DND-41 (cell line): ENCODE measurements at regions not wholly inside any gene's neighbourhood (a gene's known extent, or its start where the extent isn't known, plus 50 kb on each side); places are given as distances from the start of the nearest gene placed in this dataset.

Source experiments
- EZH2 ChIP-seq: IDR thresholded peaks from 3 replicates; pipeline ENCODE4 v1.6.1; 2012; ENCODE audit warnings: borderline replicate concordance, low read depth, mild to moderate bottlenecking, moderate library complexity, low read length, inconsistent platforms; ENCODE audit not compliant: severe bottlenecking
- TF ChIP-seq, protein P1 (sequence below): IDR thresholded peaks from 2 replicates; pipeline ENCODE4 v1.5.1; 2012; ENCODE audit warnings: borderline replicate concordance, low read length, moderate library complexity, mild to moderate bottlenecking; ENCODE audit not compliant: poor library complexity, severe bottlenecking; ENCODE audit errors: extremely low read depth

- no peak for TF ChIP-seq EZH2
- TF ChIP-seq, protein P1, sequence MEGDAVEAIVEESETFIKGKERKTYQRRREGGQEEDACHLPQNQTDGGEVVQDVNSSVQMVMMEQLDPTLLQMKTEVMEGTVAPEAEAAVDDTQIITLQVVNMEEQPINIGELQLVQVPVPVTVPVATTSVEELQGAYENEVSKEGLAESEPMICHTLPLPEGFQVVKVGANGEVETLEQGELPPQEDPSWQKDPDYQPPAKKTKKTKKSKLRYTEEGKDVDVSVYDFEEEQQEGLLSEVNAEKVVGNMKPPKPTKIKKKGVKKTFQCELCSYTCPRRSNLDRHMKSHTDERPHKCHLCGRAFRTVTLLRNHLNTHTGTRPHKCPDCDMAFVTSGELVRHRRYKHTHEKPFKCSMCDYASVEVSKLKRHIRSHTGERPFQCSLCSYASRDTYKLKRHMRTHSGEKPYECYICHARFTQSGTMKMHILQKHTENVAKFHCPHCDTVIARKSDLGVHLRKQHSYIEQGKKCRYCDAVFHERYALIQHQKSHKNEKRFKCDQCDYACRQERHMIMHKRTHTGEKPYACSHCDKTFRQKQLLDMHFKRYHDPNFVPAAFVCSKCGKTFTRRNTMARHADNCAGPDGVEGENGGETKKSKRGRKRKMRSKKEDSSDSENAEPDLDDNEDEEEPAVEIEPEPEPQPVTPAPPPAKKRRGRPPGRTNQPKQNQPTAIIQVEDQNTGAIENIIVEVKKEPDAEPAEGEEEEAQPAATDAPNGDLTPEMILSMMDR, result no peak
Measured at GRCh38 chr9:117951127-117951526, 246.9 kb downstream of the TLR4 start.
